ENCODE measurements at regions not wholly inside any gene's neighbourhood (a gene's known extent, or its start where the extent isn't known, plus 50 kb on each side); places are given as distances from the start of the nearest gene placed in this dataset.

DNA sequence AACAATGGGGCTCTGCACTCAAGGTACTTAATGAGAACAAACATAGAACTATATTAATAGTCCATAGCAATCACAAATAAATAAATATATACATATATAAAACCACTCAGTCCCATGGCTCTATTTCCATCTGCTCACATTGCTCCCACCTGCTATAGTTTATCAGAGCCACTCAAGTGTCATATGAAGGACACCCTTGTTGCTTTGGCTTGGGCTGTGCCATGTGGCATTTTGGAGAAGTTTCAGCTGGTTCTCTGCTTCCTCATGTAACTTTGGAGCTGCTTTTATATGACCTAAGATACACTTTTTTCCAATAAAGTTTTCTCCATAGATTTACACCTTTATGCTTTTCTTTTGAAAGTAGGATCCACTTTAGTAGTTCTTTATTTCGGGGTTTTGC lies 126.4 kb downstream of the KCNJ2 start:
- TF ChIP-seq POLR2AphosphoS5 (IDR thresholded peaks at IDR 0.05; ENCODE audit: insufficient read depth, low read depth, low read length) (no peak), POLR2A (IDR thresholded peaks at IDR 0.05; ENCODE audit: low read depth, low read length) (no peak), EZH2 (IDR thresholded peaks at IDR 0.05; ENCODE audit: borderline replicate concordance, low read depth, low read length, severe bottlenecking) (no peak)
- TF ChIP-seq, protein P1, sequence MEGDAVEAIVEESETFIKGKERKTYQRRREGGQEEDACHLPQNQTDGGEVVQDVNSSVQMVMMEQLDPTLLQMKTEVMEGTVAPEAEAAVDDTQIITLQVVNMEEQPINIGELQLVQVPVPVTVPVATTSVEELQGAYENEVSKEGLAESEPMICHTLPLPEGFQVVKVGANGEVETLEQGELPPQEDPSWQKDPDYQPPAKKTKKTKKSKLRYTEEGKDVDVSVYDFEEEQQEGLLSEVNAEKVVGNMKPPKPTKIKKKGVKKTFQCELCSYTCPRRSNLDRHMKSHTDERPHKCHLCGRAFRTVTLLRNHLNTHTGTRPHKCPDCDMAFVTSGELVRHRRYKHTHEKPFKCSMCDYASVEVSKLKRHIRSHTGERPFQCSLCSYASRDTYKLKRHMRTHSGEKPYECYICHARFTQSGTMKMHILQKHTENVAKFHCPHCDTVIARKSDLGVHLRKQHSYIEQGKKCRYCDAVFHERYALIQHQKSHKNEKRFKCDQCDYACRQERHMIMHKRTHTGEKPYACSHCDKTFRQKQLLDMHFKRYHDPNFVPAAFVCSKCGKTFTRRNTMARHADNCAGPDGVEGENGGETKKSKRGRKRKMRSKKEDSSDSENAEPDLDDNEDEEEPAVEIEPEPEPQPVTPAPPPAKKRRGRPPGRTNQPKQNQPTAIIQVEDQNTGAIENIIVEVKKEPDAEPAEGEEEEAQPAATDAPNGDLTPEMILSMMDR (IDR thresholded peaks at IDR 0.05; ENCODE audit: extremely low read depth in 1 of 2, insufficient read depth in 1 of 2, low read depth in 1 of 2, low read length in 2 of 2) = no peak

Data from endothelial cell of umbilical vein (primary cell).